BLaER1 treated with 17β-estradiol and CSF1 and Interleukin-3, amounts not matched to agents 10 nM and 100 nM (cell line): ENCODE measurements at regions not wholly inside any gene's neighbourhood (a gene's known extent, or its start where the extent isn't known, plus 50 kb on each side); places are given as distances from the start of the nearest gene placed in this dataset.

Experiments
- H3K27ac ChIP-seq, 11 experiments: shearing (Covaris generic); formaldehyde crosslinking; 2 replicates each; pipeline ENCODE4 v1.8.1; 2022
- H3K27me3 ChIP-seq, 11 experiments: shearing (Covaris generic); formaldehyde crosslinking; 2 replicates each; pipeline ENCODE4 v1.8.1; 2022
- H3K36me3 ChIP-seq, 11 experiments: shearing (Covaris generic); formaldehyde crosslinking; 2 replicates each; pipeline ENCODE4 v1.8.1; 2022
- H3K4me1 ChIP-seq, 10 experiments: shearing (Covaris generic); formaldehyde crosslinking; 2 replicates each; pipeline ENCODE4 v1.8.1; 2022
- H3K4me2 ChIP-seq, 11 experiments: shearing (Covaris generic); formaldehyde crosslinking; 2 replicates each; pipeline ENCODE4 v1.8.1; 2022
- H3K4me3 ChIP-seq, 10 experiments: shearing (Covaris generic); formaldehyde crosslinking; 2 replicates each; pipeline ENCODE4 v1.8.1; 2022
- H3K9ac ChIP-seq, 11 experiments: shearing (Covaris generic); formaldehyde crosslinking; 2 replicates each; pipeline ENCODE4 v1.8.1; 2022
- H3K9me3 ChIP-seq, 11 experiments: shearing (Covaris generic); formaldehyde crosslinking; replicated peaks in 1 of 11; 2 replicates each; pipeline ENCODE4 v1.8.1; 2022
- H4K20me1 ChIP-seq, 11 experiments: shearing (Covaris generic); formaldehyde crosslinking; 2 replicates each; pipeline ENCODE4 v1.8.1; 2022
- Cebpa-rat ChIP-seq, 11 experiments: shearing (Covaris generic); IDR thresholded peaks; 2 replicates each; pipeline ENCODE4 v1.8.1; 2022

GRCh38 chr11:44397586-44398178, 87.7 kb upstream of the ALX4 start:
- Histone ChIP-seq H3K4me2 (peak overlapping the region; percentile 26 to 79 (median 62); a peak in 20 of 22 replicates), H3K9ac (peak overlapping the region in 1 of 11 experiments; percentile 32; a peak in 1 of 22 replicates), H3K27ac (peak overlapping the region in 5 of 11 experiments; percentile 39 to 64 (median 56); a peak in 9 of 22 replicates), H4K20me1 (no peaks in the 10 kb centered on the region), H3K36me3 (no peaks in the 10 kb centered on the region), H3K4me1 (peaks cover 17 to 31% (median 26%) of the 10 kb centered on the region in 10 experiments), H3K9me3 (peaks cover 0 to 14% (median 6%) of the 10 kb centered on the region in 11 experiments; a peak in 10 of 22 replicates), H3K4me3 (no peak overlapping the region), H3K27me3 (no peaks in the 10 kb centered on the region)
- TF ChIP-seq Cebpa-rat (IDR thresholded peaks at IDR 0.05) = no peak

- Histone ChIP-seq H3K4me2 (peak overlapping the region; percentile 26 to 79 (median 62); a peak in 21 of 22 replicates), H3K9me3 (peaks cover 0 to 14% (median 6%) of the 10 kb centered on the region in 11 experiments; a peak in 10 of 22 replicates), H3K27me3 (no peaks in the 10 kb centered on the region), H4K20me1 (no peaks in the 10 kb centered on the region), H3K9ac (peak overlapping the region in 4 of 11 experiments; percentile 18 to 54 (median 25); a peak in 3 of 22 replicates), H3K27ac (peak overlapping the region in 7 of 11 experiments; percentile 20 to 64 (median 47); a peak in 11 of 22 replicates), H3K36me3 (no peaks in the 10 kb centered on the region), H3K4me1 (peaks cover 17 to 38% (median 33%) of the 10 kb centered on the region in 10 experiments), H3K4me3 (no peak overlapping the region)
- TF ChIP-seq Cebpa-rat (IDR thresholded peaks at IDR 0.05) = peak in 1 of 11 experiments; percentile 13; a peak in 2 of 22 replicates
These were observed 88.5 kb upstream of the ALX4 start for GRCh38 chr11:44398266-44399030.

GRCh38 chr11:44399968-44400367, 90.0 kb upstream of the ALX4 start:
- Histone ChIP-seq H3K9me3 (peaks cover 0 to 8% (median 3%) of the 10 kb centered on the region in 11 experiments; a peak in 9 of 22 replicates), H3K4me2 (peak overlapping the region in 4 of 11 experiments; percentile 61 to 79 (median 74); a peak in 5 of 22 replicates), H3K36me3 (no peaks in the 10 kb centered on the region), H3K4me1 (peaks cover 17 to 44% (median 35%) of the 10 kb centered on the region in 10 experiments), H4K20me1 (no peaks in the 10 kb centered on the region), H3K9ac (no peak overlapping the region), H3K4me3 (no peak overlapping the region), H3K27ac (no peak overlapping the region), H3K27me3 (no peaks in the 10 kb centered on the region)
- no peak for TF ChIP-seq Cebpa-rat (IDR thresholded peaks at IDR 0.05)

- peaks cover 0 to 4% (median 0%) of the 10 kb centered on the region in 11 experiments; a peak in 2 of 22 replicates for H3K9me3 ChIP-seq
- TF ChIP-seq Cebpa-rat (IDR thresholded peaks at IDR 0.05) = no peak
- H4K20me1 ChIP-seq = no peaks in the 10 kb centered on the region
- H3K36me3 ChIP-seq = no peaks in the 10 kb centered on the region
- H3K27me3 ChIP-seq = no peaks in the 10 kb centered on the region
- H3K4me3 ChIP-seq = no peak overlapping the region
- no peak overlapping the region for H3K4me2 ChIP-seq
- H3K9ac ChIP-seq = no peak overlapping the region
- H3K27ac ChIP-seq = no peak overlapping the region
- H3K4me1 ChIP-seq = peaks cover 17 to 44% (median 35%) of the 10 kb centered on the region in 10 experiments
These were observed 90.5 kb upstream of the ALX4 start for GRCh38 chr11:44400431-44400830.

- H3K27ac ChIP-seq = no peak overlapping the region
- peak overlapping the region in 9 of 11 experiments; percentile 35 to 64 (median 38); a peak in 17 of 22 replicates for H3K4me2 ChIP-seq
These were observed 92.6 kb upstream of the ALX4 start for GRCh38 chr11:44402466-44403075.

GRCh38 chr11:44403176-44403575, 93.2 kb upstream of the ALX4 start:
- Histone ChIP-seq H3K9ac (no peak overlapping the region), H3K4me2 (peak overlapping the region in 8 of 11 experiments; percentile 35 to 64 (median 42); a peak in 16 of 22 replicates)
- no peak for TF ChIP-seq Cebpa-rat (IDR thresholded peaks at IDR 0.05)

More at GRCh38 chr11:44402466-44403075, 92.6 kb upstream of the ALX4 start:
- Histone ChIP-seq H3K27me3 (no peaks in the 10 kb centered on the region), H3K4me1 (peaks cover 24 to 49% (median 41%) of the 10 kb centered on the region in 10 experiments), H3K4me3 (no peak overlapping the region), H3K9ac (no peak overlapping the region), H3K36me3 (no peaks in the 10 kb centered on the region), H3K9me3 (no peaks in the 10 kb centered on the region; a peak in 2 of 22 replicates), H4K20me1 (no peaks in the 10 kb centered on the region)
- no peak for TF ChIP-seq Cebpa-rat (IDR thresholded peaks at IDR 0.05)

GRCh38 chr11:44403587-44404273, 93.8 kb upstream of the ALX4 start:
- H3K36me3 ChIP-seq = no peaks in the 10 kb centered on the region
- H3K9ac ChIP-seq = no peak overlapping the region
- H3K27ac ChIP-seq = no peak overlapping the region
- H3K27me3 ChIP-seq = no peaks in the 10 kb centered on the region
- H3K4me2 ChIP-seq = peak overlapping the region in 6 of 11 experiments; percentile 35 to 64 (median 42); a peak in 8 of 22 replicates
- H3K4me1 ChIP-seq = peaks cover 16 to 40% (median 32%) of the 10 kb centered on the region in 10 experiments
- no peaks in the 10 kb centered on the region for H4K20me1 ChIP-seq
- no peak overlapping the region for H3K4me3 ChIP-seq
- no peak for TF ChIP-seq Cebpa-rat (IDR thresholded peaks at IDR 0.05)
- H3K9me3 ChIP-seq = no peaks in the 10 kb centered on the region; a peak in 2 of 22 replicates

More at GRCh38 chr11:44403176-44403575, 93.2 kb upstream of the ALX4 start:
- Histone ChIP-seq H3K9me3 (no peaks in the 10 kb centered on the region; a peak in 2 of 22 replicates), H3K27ac (no peak overlapping the region), H3K36me3 (no peaks in the 10 kb centered on the region), H4K20me1 (no peaks in the 10 kb centered on the region), H3K27me3 (no peaks in the 10 kb centered on the region), H3K4me1 (peaks cover 22 to 46% (median 38%) of the 10 kb centered on the region in 10 experiments), H3K4me3 (no peak overlapping the region)

- no peak overlapping the region for H3K9ac ChIP-seq
- H3K9me3 ChIP-seq = no peaks in the 10 kb centered on the region; a peak in 2 of 22 replicates
- peak overlapping the region in 1 of 11 experiments; percentile 38; a peak in 1 of 22 replicates for H3K4me2 ChIP-seq
- no peak for TF ChIP-seq Cebpa-rat (IDR thresholded peaks at IDR 0.05)
- no peaks in the 10 kb centered on the region for H3K27me3 ChIP-seq
- no peak overlapping the region for H3K27ac ChIP-seq
- no peaks in the 10 kb centered on the region for H4K20me1 ChIP-seq
- peaks cover 12 to 34% (median 28%) of the 10 kb centered on the region in 10 experiments for H3K4me1 ChIP-seq
- H3K4me3 ChIP-seq = no peak overlapping the region
- no peaks in the 10 kb centered on the region for H3K36me3 ChIP-seq
These were observed 94.4 kb upstream of the ALX4 start for GRCh38 chr11:44404301-44404700.
